Spleen (tissue), 11 donors: ENCODE measurements at regions not wholly inside any gene's neighbourhood (a gene's known extent, or its start where the extent isn't known, plus 50 kb on each side); places are given as distances from the start of the nearest gene placed in this dataset.

Experiments
- DNase-seq: peaks from one replicate; pipeline ENCODE4 v3.0.0-alpha.2; 2020
- H3K27ac ChIP-seq, 8 donors: fragments of 200-600 bp; sonication (generic) in 7 of 8; 1 replicate in 4 of 8; 2 replicates in 4 of 8; pipeline versions ENCODE4 v1.5.0 to v1.8.0; 2016 to 2021; ENCODE audit warnings: inconsistent platforms in 4 of 8, mild to moderate bottlenecking in 4 of 8, moderate library complexity in 1 of 8
- H3K27me3 ChIP-seq, 7 donors: fragments of 200-600 bp; sonication (generic) in 6 of 7; replicated peaks in 1 of 7; 1 replicate in 4 of 7; 2 replicates in 3 of 7; pipeline versions ENCODE4 v1.5.0 to v1.8.0; 2016 to 2021; ENCODE audit warnings: inconsistent platforms in 3 of 7, mild to moderate bottlenecking in 1 of 7
- H3K36me3 ChIP-seq, 6 donors: fragments of 200-600 bp; sonication (generic) in 5 of 6; 1 replicate in 4 of 6; 2 replicates in 2 of 6; pipeline versions ENCODE4 v1.5.0 to v1.8.0; 2016 to 2021; ENCODE audit warnings: inconsistent platforms in 2 of 6
- H3K4me1 ChIP-seq, 6 donors: fragments of 200-600 bp; sonication (generic) in 5 of 6; 1 replicate in 3 of 6; 2 replicates in 3 of 6; pipeline versions ENCODE4 v1.5.0 to v1.8.0; 2016 to 2021; ENCODE audit warnings: inconsistent platforms in 3 of 6
- H3K4me3 ChIP-seq, 8 donors: fragments of 200-600 bp; sonication (generic) in 7 of 8; 1 replicate in 4 of 8; 2 replicates in 4 of 8; pipeline versions ENCODE4 v1.5.0 to v1.8.0; 2016 to 2021; ENCODE audit warnings: inconsistent platforms in 4 of 8, mild to moderate bottlenecking in 4 of 8, moderate library complexity in 2 of 8
- H3K9me3 ChIP-seq, 8 donors: fragments of 200-600 bp; sonication (generic) in 7 of 8; 1 replicate in 4 of 8; 2 replicates in 4 of 8; pipeline versions ENCODE4 v1.5.0 to v1.8.0; 2016 to 2021; ENCODE audit warnings: inconsistent platforms in 4 of 8
- POLR2A ChIP-seq, 3 donors: fragments of 450-650 bp; IDR thresholded peaks; one replicate each; pipeline ENCODE4 v1.5.1; 2017; ENCODE audit warnings: antibody characterized with exemption in 3 of 3, mild to moderate bottlenecking in 1 of 3
- POLR2AphosphoS5 ChIP-seq, 3 donors: sonication (generic); formaldehyde crosslinking; IDR thresholded peaks; one replicate each; pipeline ENCODE4 v1.5.1; 2017; ENCODE audit warnings: antibody characterized with exemption in 3 of 3
- WGBS, 5 donors: extraction: QIAGEN DNeasy Blood & Tissue Kit in 3 of 5; methylation state at CpG; one replicate each; pipeline versions ENCODE4 v1.1.5 to v1.1.7; 2013 to 2018; 5-methylcytosine and 5-hydroxymethylcytosine counted together
- intact Hi-C: fragments of 100-400 bp; cut with DNase I; formaldehyde crosslinking; loops from one replicate; pipeline ENCODE4 v1.15.0; 2023; ENCODE audit warnings: low total_unique reads
- TF ChIP-seq, protein P1 (sequence below), 11 experiments: fragments of 200-600 bp in 7 of 11; fragments of 450-650 bp in 4 of 11; sonication (generic) in 4 of 11; IDR thresholded peaks in 8 of 11; conservative IDR thresholded peaks in 3 of 11; 1 replicate in 7 of 11; 2 replicates in 4 of 11; pipeline versions ENCODE4 v1.4.0 to v1.8.0; 2016 to 2021; ENCODE audit warnings: antibody characterized with exemption in 11 of 11, inconsistent platforms in 4 of 11, mild to moderate bottlenecking in 1 of 11
- donor health status: healthy with polysubstance abuse.
- donor health status: DM: no; HTN: no; CAD: no; lungs with moderate emphysema.
- donor health status: DM: no; HTN: no; CAD: no.
- donor health status: Bipolar disorder and iron deficiency.
- donor health status: healthy.
- donor health status: DM: no; HTN: no; CAD: no.
- donor health status: DM: yes; HTN: yes; CAD: no.

DNA sequence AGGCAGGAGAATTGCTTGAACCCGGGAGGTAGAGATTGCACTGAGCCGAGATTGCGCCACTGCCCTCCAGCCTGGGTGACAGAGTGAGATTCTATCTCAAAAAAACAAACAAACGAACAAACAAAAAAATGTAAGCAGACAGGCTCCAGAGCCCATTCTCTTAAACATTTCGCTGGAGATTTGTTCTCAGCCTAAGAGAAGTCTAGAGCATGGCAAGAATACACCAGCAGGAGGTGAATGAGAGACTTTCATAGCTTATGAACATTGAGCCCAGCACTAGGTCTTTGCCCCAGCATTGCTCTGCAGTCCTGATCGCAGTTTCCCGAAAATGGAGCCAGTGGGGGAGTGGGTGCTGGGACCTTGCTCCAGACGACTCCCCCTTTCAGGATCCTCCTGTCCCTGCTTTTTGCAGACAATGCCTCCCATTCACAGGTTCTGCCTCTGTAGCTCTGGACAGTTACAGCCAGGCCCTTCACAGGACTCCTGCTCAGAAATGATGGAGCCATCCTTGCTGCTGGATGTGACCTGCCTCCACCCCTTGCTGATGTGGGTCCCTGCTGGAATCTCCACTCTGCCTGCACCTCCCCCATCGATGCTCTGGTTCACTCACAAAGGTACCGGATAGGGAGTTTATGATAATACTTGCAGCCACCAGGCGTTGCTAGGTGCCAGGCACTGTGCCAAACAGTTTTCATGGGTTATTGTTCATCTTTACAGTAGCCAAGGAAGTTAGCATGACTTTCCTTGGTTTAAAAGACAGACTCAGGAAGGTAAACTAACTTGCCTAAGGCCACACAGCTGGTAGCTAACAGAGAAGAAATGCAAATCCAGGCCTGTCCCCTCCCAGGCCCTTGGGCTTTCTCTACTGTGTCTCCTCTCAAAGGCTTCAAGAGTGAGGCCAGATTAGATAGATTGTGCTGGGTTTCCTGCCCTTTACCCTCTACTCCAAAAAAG, 329.7 kb upstream of the TLE3 start:
- intact Hi-C loops: no loop called here
- 83 to 88% (median 86%) methylated on average over 11 of the region's 11 CpGs for WGBS, 5 donors
- Histone ChIP-seq H3K36me3 (no peaks in the 10 kb centered on the region), H3K27me3 (peaks cover 0 to 18% (median 3%) of the 10 kb centered on the region in 7 donors), H3K4me3 (no peak overlapping the region), H3K4me1 (peaks cover 0 to 14% (median 6%) of the 10 kb centered on the region in 6 donors), H3K27ac (no peak overlapping the region), H3K9me3 (peaks cover 0 to 12% (median 4%) of the 10 kb centered on the region in 8 donors)
- DNase-seq: no peak
- TF ChIP-seq, protein P1, sequence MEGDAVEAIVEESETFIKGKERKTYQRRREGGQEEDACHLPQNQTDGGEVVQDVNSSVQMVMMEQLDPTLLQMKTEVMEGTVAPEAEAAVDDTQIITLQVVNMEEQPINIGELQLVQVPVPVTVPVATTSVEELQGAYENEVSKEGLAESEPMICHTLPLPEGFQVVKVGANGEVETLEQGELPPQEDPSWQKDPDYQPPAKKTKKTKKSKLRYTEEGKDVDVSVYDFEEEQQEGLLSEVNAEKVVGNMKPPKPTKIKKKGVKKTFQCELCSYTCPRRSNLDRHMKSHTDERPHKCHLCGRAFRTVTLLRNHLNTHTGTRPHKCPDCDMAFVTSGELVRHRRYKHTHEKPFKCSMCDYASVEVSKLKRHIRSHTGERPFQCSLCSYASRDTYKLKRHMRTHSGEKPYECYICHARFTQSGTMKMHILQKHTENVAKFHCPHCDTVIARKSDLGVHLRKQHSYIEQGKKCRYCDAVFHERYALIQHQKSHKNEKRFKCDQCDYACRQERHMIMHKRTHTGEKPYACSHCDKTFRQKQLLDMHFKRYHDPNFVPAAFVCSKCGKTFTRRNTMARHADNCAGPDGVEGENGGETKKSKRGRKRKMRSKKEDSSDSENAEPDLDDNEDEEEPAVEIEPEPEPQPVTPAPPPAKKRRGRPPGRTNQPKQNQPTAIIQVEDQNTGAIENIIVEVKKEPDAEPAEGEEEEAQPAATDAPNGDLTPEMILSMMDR (IDR thresholded peaks at IDR 0.05 in 8 of 11, conservative IDR thresholded peaks at IDR 0.05 in 3 of 11): no peak
- TF ChIP-seq POLR2A (IDR thresholded peaks at IDR 0.05) (no peak), POLR2AphosphoS5 (IDR thresholded peaks at IDR 0.05) (no peak)

DNA sequence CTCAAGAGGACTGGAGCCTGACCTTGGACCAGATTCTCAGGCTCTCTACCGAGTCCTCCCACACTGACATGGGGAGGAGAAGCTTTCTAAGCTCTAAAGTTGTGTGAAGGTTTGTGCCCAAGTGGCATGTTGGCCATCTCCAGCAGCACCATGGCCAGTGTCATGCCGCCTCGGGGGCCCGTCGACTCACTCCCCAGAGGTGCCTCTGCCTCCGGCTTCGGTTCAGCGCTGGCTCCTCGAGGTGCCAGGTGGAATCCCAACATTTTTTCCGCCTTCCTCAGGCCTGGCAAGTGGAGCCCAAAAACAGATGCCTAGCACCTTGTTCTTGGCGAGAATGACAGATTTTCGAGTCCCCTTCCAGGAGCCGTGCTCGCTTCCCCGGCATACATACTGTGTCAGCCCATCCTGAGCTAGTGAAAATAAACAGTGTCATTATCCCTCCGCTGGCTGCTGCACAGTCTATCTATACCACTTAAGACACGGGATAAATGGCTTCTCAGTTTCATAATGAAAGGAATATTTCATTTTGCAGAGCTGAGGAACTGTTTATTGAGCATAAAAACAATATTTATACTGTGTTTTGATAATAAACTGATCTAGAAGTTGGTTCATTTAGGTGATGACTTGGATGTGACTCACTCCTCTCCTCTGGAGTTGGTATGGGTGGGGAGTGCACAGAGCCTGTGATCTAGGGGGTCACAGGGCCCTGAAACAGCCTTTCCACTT, 328.5 kb upstream of the TLE3 start:
- Histone ChIP-seq H3K4me1 (peaks cover 0 to 14% (median 6%) of the 10 kb centered on the region in 6 donors), H3K27me3 (peaks cover 0 to 13% (median 3%) of the 10 kb centered on the region in 7 donors), H3K36me3 (no peaks in the 10 kb centered on the region), H3K9me3 (peaks cover 0 to 12% (median 4%) of the 10 kb centered on the region in 8 donors), H3K4me3 (no peak overlapping the region), H3K27ac (no peak overlapping the region)
- no peak for DNase-seq
- intact Hi-C loops: no loop called here
- WGBS, 5 donors: 81 to 91% (median 88%) methylated on average over 17 of the region's 17 CpGs
- TF ChIP-seq, protein P1 (IDR thresholded peaks at IDR 0.05 in 8 of 11, conservative IDR thresholded peaks at IDR 0.05 in 3 of 11): no peak
- no peak for TF ChIP-seq POLR2AphosphoS5 (IDR thresholded peaks at IDR 0.05)
- TF ChIP-seq POLR2A (IDR thresholded peaks at IDR 0.05): no peak

DNA sequence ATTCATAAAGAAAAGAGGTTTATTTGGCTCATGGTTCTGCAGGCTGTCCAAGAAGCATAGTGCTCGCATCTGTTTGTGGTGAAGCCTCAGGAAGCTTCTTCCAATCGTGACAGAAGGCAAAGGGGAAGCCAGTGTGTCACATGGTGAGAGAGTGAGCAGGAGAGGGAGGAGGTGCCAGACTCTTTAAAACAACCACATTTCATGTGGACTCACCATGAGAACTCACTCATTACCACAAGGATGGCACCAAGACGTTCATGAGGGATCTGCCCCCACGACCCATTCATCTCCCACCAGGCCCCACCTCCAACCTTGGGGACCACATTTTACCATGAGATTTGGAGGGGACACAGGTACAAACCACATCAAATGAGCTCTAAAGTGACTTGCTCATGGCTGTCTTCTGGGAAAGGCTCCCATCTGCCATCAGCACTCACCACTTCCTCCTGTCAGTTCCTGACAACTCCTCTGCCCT, 327.3 kb upstream of the TLE3 start:
- 15 to 28% (median 21%) methylated on average over 4 of the region's 4 CpGs for WGBS, 5 donors
- intact Hi-C loops: no loop called here
- TF ChIP-seq, protein P1 (IDR thresholded peaks at IDR 0.05 in 8 of 11, conservative IDR thresholded peaks at IDR 0.05 in 3 of 11): no peak
- TF ChIP-seq POLR2AphosphoS5 (IDR thresholded peaks at IDR 0.05) (no peak), POLR2A (IDR thresholded peaks at IDR 0.05) (no peak)
- no peaks in the 10 kb centered on the region for H3K36me3 ChIP-seq
- H3K27me3 ChIP-seq: peaks cover 0 to 19% (median 3%) of the 10 kb centered on the region in 7 donors
- H3K9me3 ChIP-seq: peaks cover 0 to 12% (median 4%) of the 10 kb centered on the region in 8 donors
- H3K27ac ChIP-seq: no peak overlapping the region
- no peak overlapping the region for H3K4me3 ChIP-seq
- no peak for DNase-seq
- H3K4me1 ChIP-seq: peaks cover 0 to 14% (median 6%) of the 10 kb centered on the region in 6 donors
